AG10803 (cell line): ENCODE measurements at regions not wholly inside any gene's neighbourhood (a gene's known extent, or its start where the extent isn't known, plus 50 kb on each side); places are given as distances from the start of the nearest gene placed in this dataset.

Experiments used
- DNase-seq: peaks from one replicate; pipeline ENCODE4 v3.0.0; 2010; ENCODE audit warnings: low read depth
- H3K4me3 ChIP-seq: 2 replicates; pipeline ENCODE4 v1.5.1; 2011; ENCODE audit warnings: mild to moderate bottlenecking, low read length, control low read depth
- CTCF ChIP-seq: conservative IDR thresholded peaks from 2 replicates; pipeline ENCODE4 v1.5.1; 2011; ENCODE audit warnings: mild to moderate bottlenecking, low read length, control low read depth, inconsistent platforms

- H3K4me3 ChIP-seq: no peak overlapping the region; the same call in 1 of the 2 replicates
- DNase-seq: peak; percentile 23
- TF ChIP-seq CTCF: peak; percentile 29
Observed at GRCh38 chr6:142551274-142551811, 249.5 kb downstream of the ADGRG6 start.

GRCh38 chr6:142558786-142559185 is 257.0 kb downstream of the ADGRG6 start:
- TF ChIP-seq CTCF: no peak
- no peak for DNase-seq
- no peak overlapping the region for H3K4me3 ChIP-seq

GRCh38 chr6:142561511-142562265 is 259.9 kb downstream of the ADGRG6 start:
- no peak for TF ChIP-seq CTCF
- no peak for DNase-seq
- H3K4me3 ChIP-seq: no peak overlapping the region

GRCh38 chr6:142562865-142563264 is 261.1 kb downstream of the ADGRG6 start:
- TF ChIP-seq CTCF: no peak
- H3K4me3 ChIP-seq: no peak overlapping the region
- DNase-seq: no peak

- H3K4me3 ChIP-seq: no peak overlapping the region
- DNase-seq: peak; percentile 60
- peak; percentile 98 for TF ChIP-seq CTCF
Observed at GRCh38 chr6:142566628-142567396, 265.0 kb downstream of the ADGRG6 start.

- no peak overlapping the region for H3K4me3 ChIP-seq
- TF ChIP-seq CTCF: no peak
Observed at GRCh38 chr6:142567461-142567860, 265.7 kb downstream of the ADGRG6 start.

More at GRCh38 chr6:142567461-142567860, 265.7 kb downstream of the ADGRG6 start:
- no peak for DNase-seq
